ENCODE measurements at regions not wholly inside any gene's neighbourhood (a gene's known extent, or its start where the extent isn't known, plus 50 kb on each side); places are given as distances from the start of the nearest gene placed in this dataset.

DNA sequence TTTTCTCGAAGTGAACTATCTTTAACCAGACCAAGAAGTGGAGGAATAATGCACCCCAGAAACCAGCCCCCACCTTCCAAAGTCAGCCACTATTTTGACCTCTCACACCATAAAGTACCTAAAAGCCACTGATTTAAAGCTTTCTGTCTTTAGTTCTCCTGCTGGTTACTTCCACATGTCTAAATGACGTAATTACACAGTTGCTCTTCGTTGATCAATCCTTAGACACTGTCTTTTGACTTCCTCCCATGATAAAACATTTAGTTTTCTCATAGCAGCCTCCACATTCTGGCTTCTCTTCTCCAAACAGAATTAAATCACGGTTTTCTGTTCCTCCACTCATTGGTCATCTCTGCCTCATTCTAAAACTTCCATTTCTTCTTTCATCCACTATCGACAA is 294.4 kb upstream of the N4BP1 start:
- TF ChIP-seq, protein P1, sequence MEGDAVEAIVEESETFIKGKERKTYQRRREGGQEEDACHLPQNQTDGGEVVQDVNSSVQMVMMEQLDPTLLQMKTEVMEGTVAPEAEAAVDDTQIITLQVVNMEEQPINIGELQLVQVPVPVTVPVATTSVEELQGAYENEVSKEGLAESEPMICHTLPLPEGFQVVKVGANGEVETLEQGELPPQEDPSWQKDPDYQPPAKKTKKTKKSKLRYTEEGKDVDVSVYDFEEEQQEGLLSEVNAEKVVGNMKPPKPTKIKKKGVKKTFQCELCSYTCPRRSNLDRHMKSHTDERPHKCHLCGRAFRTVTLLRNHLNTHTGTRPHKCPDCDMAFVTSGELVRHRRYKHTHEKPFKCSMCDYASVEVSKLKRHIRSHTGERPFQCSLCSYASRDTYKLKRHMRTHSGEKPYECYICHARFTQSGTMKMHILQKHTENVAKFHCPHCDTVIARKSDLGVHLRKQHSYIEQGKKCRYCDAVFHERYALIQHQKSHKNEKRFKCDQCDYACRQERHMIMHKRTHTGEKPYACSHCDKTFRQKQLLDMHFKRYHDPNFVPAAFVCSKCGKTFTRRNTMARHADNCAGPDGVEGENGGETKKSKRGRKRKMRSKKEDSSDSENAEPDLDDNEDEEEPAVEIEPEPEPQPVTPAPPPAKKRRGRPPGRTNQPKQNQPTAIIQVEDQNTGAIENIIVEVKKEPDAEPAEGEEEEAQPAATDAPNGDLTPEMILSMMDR (IDR thresholded peaks at IDR 0.05): no peak
- no peak for TF ChIP-seq EP300 (IDR thresholded peaks at IDR 0.05)
- TF ChIP-seq POLR2AphosphoS5 (IDR thresholded peaks at IDR 0.05): no peak
- no peak for TF ChIP-seq POLR2A (IDR thresholded peaks at IDR 0.05; ENCODE audit: low read depth)
- Histone ChIP-seq H3K27me3 (peaks cover 0 to 31% (median 0%) of the 10 kb centered on the region in 4 donors), H3K27ac (replicated peaks in 1 of 4) (no peak overlapping the region), H3K4me1 (no peaks in the 10 kb centered on the region), H3K36me3 (no peaks in the 10 kb centered on the region), H3K4me3 (no peak overlapping the region), H3K9me3 (no peaks in the 10 kb centered on the region)
- intact Hi-C loops (cut with DNase I): no loop called here
- 73% methylated on average over 5 of the region's 5 CpGs for WGBS
- no peak for DNase-seq (ENCODE audit: extremely low spot score)

DNA sequence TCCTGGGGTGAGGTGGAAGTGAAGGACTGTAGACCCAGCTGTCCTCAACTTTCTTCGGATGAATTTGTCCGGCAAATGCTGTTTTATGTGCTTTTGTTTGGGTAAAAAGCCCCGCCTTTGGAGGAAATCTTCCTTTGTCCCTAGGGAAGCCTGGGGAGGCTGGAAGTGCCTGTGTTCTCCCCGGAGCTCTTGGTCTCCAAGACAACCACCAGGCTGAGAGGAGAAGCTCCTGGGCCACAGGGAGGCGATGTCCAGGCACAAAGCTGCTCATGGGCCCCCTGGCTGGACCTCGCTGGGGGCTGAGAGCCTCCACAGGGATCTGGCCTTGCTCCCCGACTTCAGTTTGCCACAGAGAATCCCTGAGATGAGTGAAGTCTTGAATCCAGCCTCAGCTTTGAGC is 293.1 kb upstream of the N4BP1 start:
- 57% methylated on average over 6 of the region's 7 CpGs for whole genome bisulfite sequencing
- H3K27me3 ChIP-seq: peaks cover 0 to 31% (median 0%) of the 10 kb centered on the region in 4 donors

DNA sequence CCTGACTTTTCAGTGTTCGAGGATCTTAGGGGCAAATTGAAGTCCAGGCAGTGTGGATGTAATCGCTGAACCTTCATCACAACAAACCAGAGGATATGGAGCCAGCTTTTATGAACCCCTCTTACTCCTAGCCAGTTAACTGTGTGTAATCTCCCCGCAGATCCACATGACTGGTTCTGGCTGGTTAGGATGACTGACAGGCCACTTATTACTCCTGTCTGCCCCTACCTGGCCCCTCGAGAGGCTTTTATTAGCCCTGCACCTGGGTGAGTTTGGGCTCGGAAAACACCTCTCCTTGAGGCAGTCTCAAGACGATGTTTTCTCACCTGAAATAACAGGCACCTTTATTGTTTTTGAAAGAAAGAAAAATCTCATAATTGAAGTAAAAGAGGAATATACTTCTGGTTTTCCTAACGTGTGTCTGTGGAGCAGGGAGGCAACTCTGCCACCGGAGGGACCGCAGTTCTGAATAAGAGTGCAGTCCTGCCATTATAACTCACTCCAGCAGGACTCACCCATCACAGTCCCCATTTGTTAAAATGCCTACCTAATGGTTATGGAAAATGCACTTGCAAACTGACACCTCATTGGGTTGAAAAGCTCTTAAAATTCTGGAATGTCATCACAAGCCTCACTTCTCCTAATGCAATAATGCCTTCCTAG is 291.9 kb upstream of the N4BP1 start:
- 70% methylated on average over 9 of the region's 9 CpGs for WGBS
- H3K4me3 ChIP-seq: no peak overlapping the region
- no peak for DNase-seq (ENCODE audit: extremely low spot score)
- intact Hi-C loops (cut with DNase I): no loop called here
- H3K27ac ChIP-seq (replicated peaks in 1 of 4): no peak overlapping the region
- no peak for TF ChIP-seq POLR2AphosphoS5 (IDR thresholded peaks at IDR 0.05)
- no peak for TF ChIP-seq POLR2A (IDR thresholded peaks at IDR 0.05; ENCODE audit: low read depth)
- TF ChIP-seq EP300 (IDR thresholded peaks at IDR 0.05): no peak
- TF ChIP-seq, protein P1 (IDR thresholded peaks at IDR 0.05): no peak
- H3K4me1 ChIP-seq: no peaks in the 10 kb centered on the region
- peaks cover 0 to 31% (median 0%) of the 10 kb centered on the region in 4 donors for H3K27me3 ChIP-seq
- no peaks in the 10 kb centered on the region for H3K36me3 ChIP-seq
- no peaks in the 10 kb centered on the region for H3K9me3 ChIP-seq

More for the DNA sequence above, 293.1 kb upstream of the N4BP1 start:
- Histone ChIP-seq H3K4me1 (no peaks in the 10 kb centered on the region), H3K27ac (replicated peaks in 1 of 4) (no peak overlapping the region), H3K9me3 (no peaks in the 10 kb centered on the region), H3K36me3 (no peaks in the 10 kb centered on the region), H3K4me3 (no peak overlapping the region)
- no peak for DNase-seq (ENCODE audit: extremely low spot score)
- intact Hi-C loops (cut with DNase I): no loop called here
- TF ChIP-seq POLR2A (IDR thresholded peaks at IDR 0.05; ENCODE audit: low read depth) (no peak), EP300 (IDR thresholded peaks at IDR 0.05) (no peak), POLR2AphosphoS5 (IDR thresholded peaks at IDR 0.05) (no peak)
- TF ChIP-seq, protein P1 (IDR thresholded peaks at IDR 0.05): no peak

DNA sequence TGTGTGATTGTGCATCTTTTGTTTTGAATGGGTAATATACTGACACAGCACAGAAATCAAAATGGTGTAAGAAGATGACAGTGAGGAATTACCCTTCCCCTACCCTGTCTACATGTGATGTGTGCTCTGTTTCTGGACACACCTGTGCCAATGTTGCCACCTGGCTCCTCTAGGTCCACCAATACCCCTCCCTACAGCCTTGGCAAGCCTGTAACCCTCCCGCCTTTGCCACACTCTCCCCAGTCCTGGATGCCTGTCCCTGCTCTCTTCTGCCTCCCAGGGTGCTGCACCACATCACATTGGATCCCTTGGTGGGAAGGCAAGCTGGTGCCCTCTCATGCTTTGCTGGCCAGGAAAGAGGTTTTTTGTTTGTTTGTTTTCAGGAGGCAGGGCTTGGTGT is 289.5 kb upstream of the N4BP1 start:
- no peak for DNase-seq (ENCODE audit: extremely low spot score)
- Histone ChIP-seq H3K27ac (replicated peaks in 1 of 4) (no peak overlapping the region), H3K4me3 (no peak overlapping the region), H3K9me3 (no peaks in the 10 kb centered on the region), H3K36me3 (no peaks in the 10 kb centered on the region), H3K27me3 (peaks cover 0 to 45% (median 0%) of the 10 kb centered on the region in 4 donors), H3K4me1 (no peaks in the 10 kb centered on the region)
- WGBS: 69% methylated on average over 1 of the region's 1 CpG
- intact Hi-C loops (cut with DNase I): no loop called here
- TF ChIP-seq POLR2AphosphoS5 (IDR thresholded peaks at IDR 0.05): no peak
- TF ChIP-seq, protein P1 (IDR thresholded peaks at IDR 0.05): no peak
- TF ChIP-seq EP300 (IDR thresholded peaks at IDR 0.05): no peak
- TF ChIP-seq POLR2A (IDR thresholded peaks at IDR 0.05; ENCODE audit: low read depth): no peak
